IPS DF 4.7 (cell line): ENCODE measurements at regions not wholly inside any gene's neighbourhood (a gene's known extent, or its start where the extent isn't known, plus 50 kb on each side); places are given as distances from the start of the nearest gene placed in this dataset.

Experiments used
- DNase-seq: peaks from one replicate; pipeline ENCODE4 v3.0.0-alpha.2; 2013; ENCODE audit warnings: low spot score; ENCODE audit errors: extremely low read depth

DNA sequence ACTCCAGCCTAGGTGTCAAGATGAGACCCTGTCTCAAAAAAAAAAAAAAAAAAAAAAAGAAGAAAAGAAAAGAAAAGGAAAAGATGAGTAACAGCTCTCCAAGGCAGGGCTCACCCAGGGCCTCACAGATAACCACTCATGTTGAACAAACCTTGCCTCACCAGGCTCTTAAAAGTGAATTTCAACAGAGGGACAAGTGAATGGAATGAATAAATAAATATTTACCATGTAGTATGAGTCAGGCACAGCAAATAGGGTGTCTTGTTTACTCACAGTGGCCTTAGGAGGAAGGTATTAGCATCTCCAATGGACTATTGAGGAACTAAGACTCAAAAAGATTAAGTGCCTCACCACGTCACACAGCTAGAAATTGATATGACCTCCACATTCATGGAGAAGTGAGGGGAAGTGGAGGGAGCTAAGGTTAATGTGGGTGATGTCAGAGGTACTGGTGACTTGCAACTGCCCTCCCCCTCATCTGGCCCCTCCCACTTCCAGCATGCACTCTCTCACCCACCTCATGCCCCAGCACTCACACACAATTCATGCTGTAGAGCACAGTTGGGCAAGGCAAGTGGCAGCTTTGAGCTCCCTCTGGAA lies 255.5 kb downstream of the UACA start:
- DNase-seq = no peak

- no peak for DNase-seq
Observed at GRCh38 chr15:70505936-70506912, 257.1 kb downstream of the UACA start.

GRCh38 chr15:70505411-70505919 lies 257.9 kb downstream of the UACA start:
- DNase-seq = no peak

DNA sequence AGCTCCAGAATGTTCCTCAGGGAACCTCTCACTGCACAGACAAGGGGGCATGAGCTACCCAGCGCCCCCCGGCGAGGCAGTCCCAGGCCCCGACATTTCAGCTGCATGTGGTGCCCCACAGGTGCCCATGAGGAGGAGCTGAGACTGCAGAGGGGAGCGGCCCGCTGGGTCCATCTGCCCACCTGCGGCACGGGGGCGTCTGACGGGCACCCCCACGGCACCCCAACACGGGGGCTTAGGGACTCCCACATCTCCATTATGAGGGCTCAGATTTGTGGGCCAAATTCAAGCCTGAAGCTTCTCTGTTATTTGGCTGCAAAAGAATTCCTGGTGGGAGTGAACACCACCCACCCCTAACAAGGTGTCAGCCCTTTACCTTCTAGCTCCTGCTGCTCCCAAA lies 258.4 kb downstream of the UACA start:
- DNase-seq = no peak

DNA sequence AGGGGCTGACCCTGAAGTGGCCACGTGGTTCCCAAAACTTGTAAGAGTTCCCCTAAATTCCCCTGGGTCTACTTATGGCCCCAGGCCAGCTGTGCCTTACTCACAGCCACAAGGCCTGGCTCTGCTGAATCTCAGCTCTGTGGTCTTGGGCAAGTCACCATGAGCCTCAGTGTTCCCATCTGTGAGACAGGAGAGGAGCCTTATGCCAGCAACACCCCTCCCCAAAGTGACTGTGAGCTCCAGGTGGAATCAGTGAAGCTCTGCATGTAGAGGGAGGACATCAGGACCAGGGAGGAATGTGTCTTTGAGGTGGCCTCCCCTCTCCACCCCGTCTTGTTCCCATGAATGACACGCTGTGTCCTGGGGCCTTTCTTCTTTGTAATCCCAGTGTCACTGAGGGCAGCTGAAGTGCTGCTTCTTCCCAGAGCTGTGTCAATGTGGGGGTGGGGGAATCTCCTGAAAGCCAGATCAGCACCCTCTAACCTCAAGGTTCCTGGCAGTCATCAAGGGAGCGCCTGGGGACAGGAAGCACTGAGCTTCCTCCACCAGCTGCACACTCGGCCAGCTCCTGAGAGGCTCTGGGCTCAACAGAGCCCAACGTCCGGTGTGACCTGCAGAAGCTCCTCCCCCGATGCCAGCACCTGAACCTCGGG lies 258.9 kb downstream of the UACA start:
- DNase-seq = no peak

DNA sequence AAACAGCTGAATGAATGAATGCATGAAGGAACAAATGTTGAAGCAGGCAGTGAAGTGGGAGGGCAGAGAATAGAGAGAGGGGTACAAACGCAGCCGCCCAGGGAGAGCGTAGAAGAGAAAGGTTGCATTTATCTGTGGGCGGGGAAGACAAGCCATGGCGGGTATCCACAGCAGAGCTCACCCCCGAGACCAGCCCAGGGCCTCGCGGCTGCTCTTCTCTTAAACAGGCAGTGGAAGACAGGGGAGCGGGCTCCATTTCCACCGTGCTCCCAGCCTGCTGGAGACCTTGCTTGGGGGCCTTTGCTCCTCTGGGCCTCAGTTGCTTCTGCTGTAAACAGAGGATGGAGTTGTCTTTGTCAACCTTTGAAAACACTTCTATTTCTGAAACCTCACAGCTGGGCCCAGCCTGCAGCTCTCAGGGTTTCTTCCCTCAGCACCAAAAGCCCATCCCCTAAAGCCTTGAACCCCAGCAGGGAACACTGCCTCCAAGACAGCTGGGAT lies 259.5 kb downstream of the UACA start:
- no peak for DNase-seq

DNA sequence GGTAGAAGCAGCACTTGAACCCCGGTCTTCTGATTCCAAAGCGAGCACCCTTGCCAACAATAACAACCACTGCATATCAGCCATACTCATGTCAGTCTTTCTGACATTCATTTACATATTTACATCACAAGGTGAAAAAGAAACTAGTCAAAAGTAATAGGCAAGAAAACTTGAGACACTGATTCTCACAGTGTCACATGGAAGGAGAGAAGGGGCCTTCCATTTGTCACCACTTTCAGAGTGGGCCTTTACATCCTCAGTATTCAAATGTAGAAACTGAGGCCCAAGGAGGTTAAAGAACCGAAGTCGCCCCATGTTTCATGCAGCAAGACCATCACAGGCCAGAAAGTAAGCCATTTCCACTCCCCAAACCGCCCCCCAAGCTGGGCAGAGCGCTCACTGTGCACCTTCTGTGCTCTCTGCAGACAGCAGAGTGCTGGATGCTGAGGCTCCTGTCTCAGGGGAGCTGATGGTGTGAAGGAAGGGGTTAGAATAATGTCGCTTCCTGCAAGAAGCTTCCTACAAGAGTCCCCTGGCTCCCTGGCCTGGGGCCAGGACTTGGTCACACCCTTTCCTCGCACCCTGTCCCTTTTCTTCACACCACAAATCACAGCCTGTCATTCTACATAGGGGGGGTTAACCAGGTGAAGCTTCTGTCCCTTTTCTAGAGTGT lies 260.1 kb downstream of the UACA start:
- DNase-seq = no peak

DNA sequence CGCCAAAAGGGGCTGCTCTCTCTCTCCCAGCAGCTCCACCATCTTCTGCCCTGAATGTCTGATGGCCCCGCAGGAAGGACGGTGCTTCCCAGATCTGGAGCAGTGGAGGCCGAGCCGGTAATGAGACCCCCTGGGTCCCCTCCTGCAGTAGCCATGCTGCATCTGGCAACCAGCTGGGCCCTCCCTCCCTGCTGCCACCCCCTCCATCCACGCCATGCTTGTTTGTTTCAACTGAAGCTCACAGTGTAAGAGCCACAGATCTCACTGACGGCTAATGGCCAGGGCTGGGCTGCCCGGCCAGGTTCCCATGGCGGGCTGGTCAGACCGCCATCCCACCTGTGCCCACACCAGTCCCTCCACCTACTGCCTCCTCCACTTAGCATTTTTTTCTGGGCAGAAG lies 260.8 kb downstream of the UACA start:
- DNase-seq = no peak

- DNase-seq = no peak
Observed at GRCh38 chr15:70501849-70502248, 261.5 kb downstream of the UACA start.

DNA sequence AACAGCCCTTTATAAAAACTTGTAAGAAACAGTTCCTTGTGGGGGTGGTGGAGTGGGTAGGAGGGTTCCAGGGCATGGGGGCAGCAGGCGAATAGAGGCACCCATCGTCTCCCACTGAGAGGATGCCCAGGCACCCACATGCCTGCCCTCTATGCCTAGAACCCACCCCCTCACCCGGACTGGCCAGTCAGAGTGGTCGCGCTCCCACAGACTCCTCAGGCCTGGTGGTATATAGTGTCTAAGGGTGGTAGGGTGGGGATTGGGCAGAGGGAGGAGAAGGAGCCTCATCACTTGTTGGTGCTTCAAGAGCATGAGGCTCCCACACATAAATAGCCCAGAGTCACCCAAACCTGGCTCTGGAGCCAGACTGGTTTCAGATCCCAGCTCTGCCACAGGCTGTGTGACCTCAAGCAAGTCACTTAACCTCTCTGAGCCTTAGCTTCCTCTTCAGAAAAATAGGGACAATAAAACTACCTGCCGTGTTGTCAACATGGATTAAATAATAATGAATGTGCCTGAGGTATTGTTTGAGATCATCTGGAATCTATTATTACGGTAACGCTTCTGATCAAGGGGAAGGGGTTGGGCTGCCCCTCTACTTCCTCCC lies 262.1 kb downstream of the UACA start:
- no peak for DNase-seq

GRCh38 chr15:70499791-70500190 lies 263.6 kb downstream of the UACA start:
- no peak for DNase-seq

- DNase-seq = no peak
Observed at GRCh38 chr15:70498096-70498626, 265.2 kb downstream of the UACA start.

DNA sequence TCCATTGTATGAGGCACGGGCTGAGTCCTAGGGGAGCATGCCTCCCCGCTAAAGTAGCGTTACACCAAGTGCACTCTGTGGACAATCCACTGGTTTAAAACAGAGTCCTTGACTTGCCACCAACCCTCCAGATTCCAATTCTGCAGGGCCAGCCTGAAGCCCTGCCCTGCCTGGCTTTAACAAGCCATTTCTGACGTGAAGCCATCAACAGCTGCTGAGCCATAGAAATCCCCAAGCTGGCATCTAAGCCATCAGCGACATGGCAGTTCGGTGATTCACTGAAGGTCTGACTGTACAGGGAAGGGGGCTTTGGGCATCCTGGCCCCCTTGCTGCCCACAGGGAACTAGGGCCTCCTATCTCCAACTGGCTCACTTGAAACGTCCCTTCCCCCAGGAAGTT lies 265.7 kb downstream of the UACA start:
- DNase-seq = no peak

GRCh38 chr15:70495991-70496599 lies 267.3 kb downstream of the UACA start:
- no peak for DNase-seq

DNA sequence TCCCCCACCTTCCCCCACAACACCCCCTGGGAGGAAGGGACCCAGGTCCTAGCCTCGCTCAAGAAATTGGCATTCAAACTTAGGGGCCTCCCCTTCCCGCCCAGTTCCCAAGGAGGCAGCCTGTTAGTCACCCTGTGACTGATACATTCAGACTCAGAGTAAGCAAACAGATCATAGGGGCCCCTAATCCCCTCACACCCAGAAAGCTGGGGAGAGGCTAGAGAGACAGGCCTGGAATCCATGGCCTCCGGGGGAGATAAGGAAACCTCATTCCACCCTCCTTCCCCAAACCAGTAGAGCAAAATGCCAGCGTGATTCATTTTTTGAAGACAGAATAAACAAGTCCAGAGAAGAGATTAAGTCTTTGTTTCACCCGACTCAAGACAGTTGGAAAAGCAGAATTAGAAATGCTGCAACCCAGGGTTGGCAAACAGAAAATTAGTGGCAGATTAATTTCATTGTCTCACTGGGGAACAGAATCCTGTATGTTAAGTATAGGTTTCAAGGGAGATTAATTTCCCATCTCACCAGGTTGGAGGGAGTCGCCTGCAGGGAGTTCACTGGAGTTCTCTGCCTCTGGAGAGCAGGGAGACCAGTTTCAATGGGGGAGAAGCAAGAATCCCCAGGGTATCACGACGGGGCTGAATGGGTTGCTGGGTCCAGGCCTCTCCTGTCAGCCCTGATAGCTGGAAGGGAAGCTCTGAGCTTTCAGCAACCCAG lies 268.3 kb downstream of the UACA start:
- DNase-seq = no peak

DNA sequence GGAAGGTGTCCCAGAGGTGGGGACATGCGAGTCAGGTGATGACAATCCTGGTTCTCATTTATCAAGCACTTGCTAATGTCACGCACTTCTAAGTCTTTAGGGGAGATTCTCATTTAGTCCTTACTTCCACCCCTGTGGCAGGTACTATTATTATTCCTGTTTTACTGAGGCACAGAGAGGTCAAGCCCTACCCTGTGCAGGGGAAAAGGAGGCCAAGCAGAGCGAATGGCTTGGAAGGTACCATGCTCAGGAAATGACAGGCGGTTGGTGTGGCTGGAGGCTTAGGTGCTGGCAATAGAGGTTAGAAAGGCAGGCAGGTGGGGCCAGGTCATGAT lies 268.9 kb downstream of the UACA start:
- DNase-seq = no peak

GRCh38 chr15:70493787-70494516 lies 269.4 kb downstream of the UACA start:
- DNase-seq = no peak

GRCh38 chr15:70493376-70493775 lies 270.0 kb downstream of the UACA start:
- DNase-seq = no peak
